ENCODE measurements at regions not wholly inside any gene's neighbourhood (a gene's known extent, or its start where the extent isn't known, plus 50 kb on each side); places are given as distances from the start of the nearest gene placed in this dataset.

DNA sequence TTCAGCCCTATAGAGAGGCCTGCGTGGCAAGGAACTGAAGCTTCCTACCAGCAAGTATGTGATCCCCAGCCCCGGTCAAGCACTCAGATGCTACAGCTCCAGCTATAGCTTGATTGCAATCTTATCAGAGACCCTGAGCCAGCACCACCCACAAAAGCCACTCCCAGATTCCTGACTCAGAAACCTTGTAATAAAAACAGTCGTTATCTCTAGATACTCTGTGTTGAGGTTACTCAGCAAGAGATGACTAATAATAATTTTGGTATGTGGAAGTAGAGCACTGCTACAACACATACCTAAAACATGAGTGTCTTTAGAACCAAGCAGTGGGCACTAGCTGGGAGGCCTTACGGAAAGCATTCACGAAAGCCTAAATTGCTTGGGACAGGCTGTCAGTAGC is 216.9 kb downstream of the UXS1 start:
- TF ChIP-seq POU2F2 (IDR thresholded peaks at IDR 0.05; ENCODE audit: low read depth, low read length) (no peak), TAF1 (IDR thresholded peaks at IDR 0.05; ENCODE audit: low read depth, low read length) (no peak)
- DNase-seq (ENCODE audit: insufficient read length, low spot score) (no peak), FAIRE-seq (no peak)

DNA sequence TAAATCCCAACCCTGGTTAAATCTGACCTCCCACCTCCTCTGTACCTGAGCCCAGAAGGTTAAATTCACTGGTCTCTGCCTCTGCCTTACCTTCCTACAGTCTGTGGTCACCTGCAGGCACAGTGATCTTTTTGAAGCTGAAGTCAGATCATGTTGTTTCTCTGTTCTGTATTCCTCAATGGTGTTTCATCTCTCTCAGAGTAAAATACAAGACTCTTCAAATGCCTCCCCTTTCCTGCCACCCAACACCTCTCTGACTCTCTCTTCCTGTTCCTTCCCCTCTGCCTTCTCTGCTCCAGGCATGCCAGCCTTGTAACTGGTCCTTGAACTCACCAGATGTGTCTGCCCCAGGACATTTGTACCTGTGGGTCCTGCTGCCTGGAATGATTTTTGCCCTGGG is 219.3 kb downstream of the UXS1 start:
- FAIRE-seq (no peak), DNase-seq (ENCODE audit: insufficient read length, low spot score) (no peak)
- TF ChIP-seq TAF1 (IDR thresholded peaks at IDR 0.05; ENCODE audit: low read depth, low read length): no peak
- no peak for TF ChIP-seq PAX5 (IDR thresholded peaks at IDR 0.05; ENCODE audit: insufficient read depth, low read length, severe bottlenecking)
- TF ChIP-seq POU2F2 (IDR thresholded peaks at IDR 0.05; ENCODE audit: low read depth, low read length): no peak
- TF ChIP-seq SPI1 (IDR thresholded peaks at IDR 0.05; ENCODE audit: low read depth, low read length): no peak

DNA sequence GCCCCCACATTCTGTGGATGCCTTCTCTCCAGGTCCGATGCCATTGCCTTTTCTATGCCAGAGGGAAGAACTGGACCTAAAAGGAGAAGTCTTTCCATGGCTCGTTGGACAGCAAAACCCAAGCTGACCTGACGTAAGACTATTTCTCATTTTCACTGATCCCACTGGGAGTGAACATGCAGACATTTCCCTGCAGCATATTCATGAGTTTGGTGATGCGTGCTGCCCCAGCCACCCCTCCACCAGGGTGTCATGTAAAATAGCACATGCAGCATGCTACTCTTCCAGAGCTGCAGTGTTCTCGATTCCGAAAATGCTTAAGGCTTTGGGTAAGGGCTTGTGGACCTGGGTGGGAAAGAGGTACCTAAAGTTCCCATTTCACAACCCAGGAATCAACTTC is 221.2 kb downstream of the UXS1 start:
- no peak for DNase-seq (ENCODE audit: insufficient read length, low spot score)
- TF ChIP-seq POLR2AphosphoS5 (IDR thresholded peaks at IDR 0.05; ENCODE audit: low read depth, low read length): no peak
- no peak for TF ChIP-seq SPI1 (IDR thresholded peaks at IDR 0.05; ENCODE audit: low read depth, low read length)
- TF ChIP-seq TAF1 (IDR thresholded peaks at IDR 0.05; ENCODE audit: low read depth, low read length): no peak
- no peak for TF ChIP-seq POU2F2 (IDR thresholded peaks at IDR 0.05; ENCODE audit: low read depth, low read length)
- TF ChIP-seq POLR2A (IDR thresholded peaks at IDR 0.05; ENCODE audit: low read depth, low read length): no peak
- TF ChIP-seq PAX5 (IDR thresholded peaks at IDR 0.05; ENCODE audit: insufficient read depth, low read length, severe bottlenecking): no peak
- no peak for FAIRE-seq

- DNase-seq (ENCODE audit: insufficient read length, low spot score): no peak
- no peak for FAIRE-seq
- no peak for TF ChIP-seq TAF1 (IDR thresholded peaks at IDR 0.05; ENCODE audit: low read depth, low read length)
- TF ChIP-seq SPI1 (IDR thresholded peaks at IDR 0.05; ENCODE audit: low read depth, low read length): no peak
- TF ChIP-seq PAX5 (IDR thresholded peaks at IDR 0.05; ENCODE audit: insufficient read depth, low read length, severe bottlenecking): no peak
- no peak for TF ChIP-seq POLR2A (IDR thresholded peaks at IDR 0.05; ENCODE audit: low read depth, low read length)
- no peak for TF ChIP-seq POLR2AphosphoS5 (IDR thresholded peaks at IDR 0.05; ENCODE audit: low read depth, low read length)
- no peak for TF ChIP-seq POU2F2 (IDR thresholded peaks at IDR 0.05; ENCODE audit: low read depth, low read length)
These were observed 221.9 kb downstream of the UXS1 start for GRCh38 chr2:105972246-105972645.

GRCh38 chr2:105969552-105969951 is 224.5 kb downstream of the UXS1 start:
- FAIRE-seq: no peak
- DNase-seq (ENCODE audit: insufficient read length, low spot score): no peak
- TF ChIP-seq POLR2A (IDR thresholded peaks at IDR 0.05; ENCODE audit: low read depth, low read length): no peak

GRCh38 chr2:105962221-105962620 is 217.5 kb downstream of the NCK2 start:
- FAIRE-seq (no peak), DNase-seq (ENCODE audit: insufficient read length, low spot score) (no peak)
- no peak for TF ChIP-seq POU2F2 (IDR thresholded peaks at IDR 0.05; ENCODE audit: low read depth, low read length)
- TF ChIP-seq POLR2AphosphoS5 (IDR thresholded peaks at IDR 0.05; ENCODE audit: low read depth, low read length): no peak
- no peak for TF ChIP-seq TAF1 (IDR thresholded peaks at IDR 0.05; ENCODE audit: low read depth, low read length)
- no peak for TF ChIP-seq POLR2A (IDR thresholded peaks at IDR 0.05; ENCODE audit: low read depth, low read length)
- no peak for TF ChIP-seq PAX5 (IDR thresholded peaks at IDR 0.05; ENCODE audit: insufficient read depth, low read length, severe bottlenecking)
- no peak for TF ChIP-seq SPI1 (IDR thresholded peaks at IDR 0.05; ENCODE audit: low read depth, low read length)

- FAIRE-seq: no peak
These were observed 217.0 kb downstream of the NCK2 start for GRCh38 chr2:105961599-105962146.

GRCh38 chr2:105959357-105959756 is 214.6 kb downstream of the NCK2 start:
- no peak for DNase-seq (ENCODE audit: insufficient read length, low spot score)
- TF ChIP-seq TAF1 (IDR thresholded peaks at IDR 0.05; ENCODE audit: low read depth, low read length) (no peak), PAX5 (IDR thresholded peaks at IDR 0.05; ENCODE audit: insufficient read depth, low read length, severe bottlenecking) (no peak), POLR2AphosphoS5 (IDR thresholded peaks at IDR 0.05; ENCODE audit: low read depth, low read length) (no peak), POLR2A (IDR thresholded peaks at IDR 0.05; ENCODE audit: low read depth, low read length) (no peak), SPI1 (IDR thresholded peaks at IDR 0.05; ENCODE audit: low read depth, low read length) (no peak), POU2F2 (IDR thresholded peaks at IDR 0.05; ENCODE audit: low read depth, low read length) (no peak)
- no peak for FAIRE-seq

More at GRCh38 chr2:105961599-105962146, 217.0 kb downstream of the NCK2 start:
- TF ChIP-seq POLR2AphosphoS5 (IDR thresholded peaks at IDR 0.05; ENCODE audit: low read depth, low read length): no peak
- TF ChIP-seq POU2F2 (IDR thresholded peaks at IDR 0.05; ENCODE audit: low read depth, low read length): no peak
- TF ChIP-seq PAX5 (IDR thresholded peaks at IDR 0.05; ENCODE audit: insufficient read depth, low read length, severe bottlenecking): no peak
- no peak for TF ChIP-seq SPI1 (IDR thresholded peaks at IDR 0.05; ENCODE audit: low read depth, low read length)
- no peak for TF ChIP-seq TAF1 (IDR thresholded peaks at IDR 0.05; ENCODE audit: low read depth, low read length)
- no peak for TF ChIP-seq POLR2A (IDR thresholded peaks at IDR 0.05; ENCODE audit: low read depth, low read length)
- DNase-seq (ENCODE audit: insufficient read length, low spot score): no peak

DNA sequence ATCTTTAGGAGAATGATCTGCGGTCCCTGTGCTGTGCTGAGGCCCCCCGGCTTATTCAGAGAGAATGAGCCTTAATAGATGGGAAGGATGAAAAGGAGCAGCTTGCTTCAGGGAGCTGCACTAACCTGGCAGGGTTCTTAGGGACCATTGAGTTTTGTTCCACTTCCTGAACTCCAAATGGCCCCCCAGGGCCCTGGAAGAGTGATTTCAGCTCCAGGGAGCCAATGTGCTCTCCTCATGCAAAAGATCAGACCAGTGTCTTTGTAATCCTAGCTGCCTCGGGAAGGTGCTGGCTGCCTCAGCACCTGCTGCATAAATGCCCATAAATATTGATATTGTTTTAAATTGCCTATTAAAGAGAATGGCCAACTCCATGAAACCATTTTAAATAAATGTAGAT is 210.2 kb downstream of the NCK2 start:
- no peak for FAIRE-seq
- no peak for DNase-seq (ENCODE audit: insufficient read length, low spot score)
- TF ChIP-seq TAF1 (IDR thresholded peaks at IDR 0.05; ENCODE audit: low read depth, low read length) (no peak), POLR2AphosphoS5 (IDR thresholded peaks at IDR 0.05; ENCODE audit: low read depth, low read length) (no peak), POU2F2 (IDR thresholded peaks at IDR 0.05; ENCODE audit: low read depth, low read length) (no peak), PAX5 (IDR thresholded peaks at IDR 0.05; ENCODE audit: insufficient read depth, low read length, severe bottlenecking) (no peak), SPI1 (IDR thresholded peaks at IDR 0.05; ENCODE audit: low read depth, low read length) (no peak), POLR2A (IDR thresholded peaks at IDR 0.05; ENCODE audit: low read depth, low read length) (no peak)

DNA sequence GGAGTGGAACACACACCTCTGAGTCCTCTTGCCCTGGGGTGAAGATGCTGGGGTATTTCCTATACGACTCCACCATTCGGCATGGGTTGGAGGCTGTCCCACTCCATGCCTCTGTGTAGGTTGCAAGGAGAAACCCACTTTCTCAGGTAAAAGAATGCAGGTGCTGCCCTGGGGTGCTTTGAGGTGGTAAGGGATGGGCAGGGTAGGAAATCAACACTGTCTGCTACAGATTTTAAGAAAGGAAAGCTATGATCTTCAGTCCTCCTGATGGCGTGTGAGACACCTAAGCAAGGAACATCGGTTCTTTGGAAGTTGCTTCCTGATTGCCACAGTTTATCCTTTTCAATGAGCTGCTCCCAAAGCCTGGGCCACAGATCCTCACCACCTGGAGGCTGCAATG is 209.2 kb downstream of the NCK2 start:
- TF ChIP-seq POLR2AphosphoS5 (IDR thresholded peaks at IDR 0.05; ENCODE audit: low read depth, low read length): no peak
- TF ChIP-seq SPI1 (IDR thresholded peaks at IDR 0.05; ENCODE audit: low read depth, low read length): no peak
- TF ChIP-seq TAF1 (IDR thresholded peaks at IDR 0.05; ENCODE audit: low read depth, low read length): no peak
- no peak for TF ChIP-seq POU2F2 (IDR thresholded peaks at IDR 0.05; ENCODE audit: low read depth, low read length)
- FAIRE-seq (no peak), DNase-seq (ENCODE audit: insufficient read length, low spot score) (no peak)
